ENCODE measurements at regions not wholly inside any gene's neighbourhood (a gene's known extent, or its start where the extent isn't known, plus 50 kb on each side); places are given as distances from the start of the nearest gene placed in this dataset.

DNA sequence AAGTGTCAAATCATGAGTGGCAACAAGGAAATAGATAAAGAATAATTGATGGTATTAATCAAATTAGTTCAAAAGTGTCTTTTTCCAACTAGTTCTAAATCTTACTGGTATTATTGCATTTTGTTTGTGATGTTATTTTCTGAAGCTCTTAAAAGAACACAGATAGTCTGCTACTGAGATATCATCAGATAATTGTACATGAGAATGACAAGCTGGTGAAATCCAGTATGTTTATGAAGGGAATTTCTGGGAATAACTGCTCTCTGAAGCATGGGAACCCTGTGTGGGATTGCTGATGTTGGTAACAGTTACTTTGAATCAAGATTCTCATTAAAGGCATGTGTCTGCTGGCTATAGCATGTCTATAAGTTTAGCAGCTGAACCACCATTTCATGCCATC is 190.3 kb upstream of the CDIN1 start:
- H3K27me3 ChIP-seq (ENCODE audit: insufficient read depth, low read depth, severe bottlenecking) = no peaks in the 10 kb centered on the region
- no peak overlapping the region for H3K27ac ChIP-seq
- H3K9me3 ChIP-seq (ENCODE audit: severe bottlenecking) = no peaks in the 10 kb centered on the region
- no peaks in the 10 kb centered on the region for H3K36me3 ChIP-seq
- TF ChIP-seq, protein P1, sequence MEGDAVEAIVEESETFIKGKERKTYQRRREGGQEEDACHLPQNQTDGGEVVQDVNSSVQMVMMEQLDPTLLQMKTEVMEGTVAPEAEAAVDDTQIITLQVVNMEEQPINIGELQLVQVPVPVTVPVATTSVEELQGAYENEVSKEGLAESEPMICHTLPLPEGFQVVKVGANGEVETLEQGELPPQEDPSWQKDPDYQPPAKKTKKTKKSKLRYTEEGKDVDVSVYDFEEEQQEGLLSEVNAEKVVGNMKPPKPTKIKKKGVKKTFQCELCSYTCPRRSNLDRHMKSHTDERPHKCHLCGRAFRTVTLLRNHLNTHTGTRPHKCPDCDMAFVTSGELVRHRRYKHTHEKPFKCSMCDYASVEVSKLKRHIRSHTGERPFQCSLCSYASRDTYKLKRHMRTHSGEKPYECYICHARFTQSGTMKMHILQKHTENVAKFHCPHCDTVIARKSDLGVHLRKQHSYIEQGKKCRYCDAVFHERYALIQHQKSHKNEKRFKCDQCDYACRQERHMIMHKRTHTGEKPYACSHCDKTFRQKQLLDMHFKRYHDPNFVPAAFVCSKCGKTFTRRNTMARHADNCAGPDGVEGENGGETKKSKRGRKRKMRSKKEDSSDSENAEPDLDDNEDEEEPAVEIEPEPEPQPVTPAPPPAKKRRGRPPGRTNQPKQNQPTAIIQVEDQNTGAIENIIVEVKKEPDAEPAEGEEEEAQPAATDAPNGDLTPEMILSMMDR (IDR thresholded peaks at IDR 0.05; ENCODE audit: low read depth, low read length) = no peak
- H3K4me3 ChIP-seq (ENCODE audit: low read depth, low read length) = no peak overlapping the region
- no peak for DNase-seq

DNA sequence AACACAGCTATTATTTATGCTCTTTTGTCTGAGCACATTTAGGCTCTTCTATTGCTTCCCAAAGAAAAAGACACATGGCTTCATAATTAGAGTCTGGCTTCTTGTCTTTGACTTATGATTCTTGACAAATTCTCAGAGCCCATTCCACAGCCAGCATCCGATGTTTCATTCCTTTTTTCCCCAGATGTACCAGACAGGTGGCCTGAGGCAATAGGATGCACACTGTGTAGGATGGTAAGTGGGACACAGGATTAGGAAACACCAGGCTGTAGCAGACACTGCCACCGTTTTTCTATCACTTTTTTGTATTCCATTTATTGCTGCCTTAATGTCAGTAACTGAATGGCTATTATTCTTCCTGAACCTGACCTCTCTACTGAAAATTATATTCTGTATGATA is 188.9 kb upstream of the CDIN1 start:
- no peaks in the 10 kb centered on the region for H3K27me3 ChIP-seq (ENCODE audit: insufficient read depth, low read depth, severe bottlenecking)
- no peaks in the 10 kb centered on the region for H3K36me3 ChIP-seq
- TF ChIP-seq, protein P1 (IDR thresholded peaks at IDR 0.05; ENCODE audit: low read depth, low read length) = no peak
- H3K4me3 ChIP-seq (ENCODE audit: low read depth, low read length) = no peak overlapping the region
- no peak overlapping the region for H3K27ac ChIP-seq
- no peak for DNase-seq
- H3K9me3 ChIP-seq (ENCODE audit: severe bottlenecking) = no peaks in the 10 kb centered on the region

GRCh38 chr15:36392676-36393266 is 186.7 kb upstream of the CDIN1 start:
- Histone ChIP-seq H3K4me3 (ENCODE audit: low read depth, low read length) (no peak overlapping the region), H3K27me3 (ENCODE audit: insufficient read depth, low read depth, severe bottlenecking) (no peaks in the 10 kb centered on the region), H3K27ac (no peak overlapping the region), H3K9me3 (ENCODE audit: severe bottlenecking) (no peaks in the 10 kb centered on the region), H3K36me3 (no peaks in the 10 kb centered on the region)
- no peak for DNase-seq
- TF ChIP-seq, protein P1 (IDR thresholded peaks at IDR 0.05; ENCODE audit: low read depth, low read length) = no peak

DNA sequence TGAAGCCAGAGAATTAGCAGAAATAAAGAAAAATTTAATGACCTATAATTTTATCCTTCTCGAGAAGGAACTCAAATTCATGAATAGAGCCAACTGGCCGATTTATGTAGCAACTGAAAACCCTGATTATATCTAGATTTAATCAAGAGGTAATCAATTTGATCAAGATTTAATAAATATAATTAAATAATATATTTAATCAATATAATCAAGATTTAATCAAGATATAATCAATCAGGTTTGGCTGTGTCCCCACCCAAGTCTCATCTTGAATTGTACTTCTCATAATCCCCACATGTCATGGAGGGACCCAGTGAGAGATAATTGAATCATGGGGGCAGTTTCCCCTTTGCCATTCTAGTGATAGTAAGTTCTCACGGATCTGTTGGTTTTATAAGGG is 181.2 kb upstream of the CDIN1 start:
- TF ChIP-seq, protein P1 (IDR thresholded peaks at IDR 0.05; ENCODE audit: low read depth, low read length) = no peak
- no peak overlapping the region for H3K4me3 ChIP-seq (ENCODE audit: low read depth, low read length)

DNA sequence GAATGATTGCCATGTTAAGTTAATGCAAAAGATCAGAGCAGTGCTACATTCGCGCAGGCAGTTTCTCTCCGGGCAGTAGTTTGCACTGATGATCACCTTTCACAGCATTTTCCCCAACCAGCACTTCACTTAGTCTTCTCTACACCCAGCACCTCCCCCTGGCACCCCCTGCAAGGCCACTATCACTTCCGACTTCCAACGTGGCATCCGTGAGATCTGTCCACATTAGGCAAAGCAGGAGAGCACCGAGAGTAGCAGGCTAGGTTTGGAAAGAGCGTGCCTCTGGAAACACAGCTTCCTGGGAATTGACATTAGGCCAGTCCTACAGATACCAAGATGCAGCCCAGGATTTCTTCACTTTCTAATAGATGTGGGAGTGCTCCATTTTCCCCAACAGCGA is 180.2 kb upstream of the CDIN1 start:
- TF ChIP-seq, protein P1 (IDR thresholded peaks at IDR 0.05; ENCODE audit: low read depth, low read length) = no peak
- Histone ChIP-seq H3K4me3 (ENCODE audit: low read depth, low read length) (no peak overlapping the region), H3K27ac (no peak overlapping the region), H3K36me3 (no peaks in the 10 kb centered on the region), H3K9me3 (ENCODE audit: severe bottlenecking) (no peaks in the 10 kb centered on the region), H3K27me3 (ENCODE audit: insufficient read depth, low read depth, severe bottlenecking) (no peaks in the 10 kb centered on the region)
- DNase-seq = no peak

More for the DNA sequence above, 181.2 kb upstream of the CDIN1 start:
- H3K27ac ChIP-seq = no peak overlapping the region
- no peaks in the 10 kb centered on the region for H3K27me3 ChIP-seq (ENCODE audit: insufficient read depth, low read depth, severe bottlenecking)
- DNase-seq = no peak
- no peaks in the 10 kb centered on the region for H3K36me3 ChIP-seq
- no peaks in the 10 kb centered on the region for H3K9me3 ChIP-seq (ENCODE audit: severe bottlenecking)

- H3K27me3 ChIP-seq (ENCODE audit: insufficient read depth, low read depth, severe bottlenecking) = no peaks in the 10 kb centered on the region
- DNase-seq = no peak
- no peak overlapping the region for H3K4me3 ChIP-seq (ENCODE audit: low read depth, low read length)
- no peaks in the 10 kb centered on the region for H3K9me3 ChIP-seq (ENCODE audit: severe bottlenecking)
- TF ChIP-seq, protein P1 (IDR thresholded peaks at IDR 0.05; ENCODE audit: low read depth, low read length) = no peak
- H3K36me3 ChIP-seq = no peaks in the 10 kb centered on the region
- H3K27ac ChIP-seq = no peak overlapping the region
These were observed 178.4 kb upstream of the CDIN1 start for GRCh38 chr15:36400936-36401585.
